Stimulated activated CD8-positive, alpha-beta memory T cell treated with anti-CD3 and anti-CD28 coated beads, Interleukin-7, amount 100 ng/mL, for 1 hour (primary cell): ENCODE measurements at regions not wholly inside any gene's neighbourhood (a gene's known extent, or its start where the extent isn't known, plus 50 kb on each side); places are given as distances from the start of the nearest gene placed in this dataset.

Source experiments
- DNase-seq, 2 donors: peaks; one replicate each; pipeline ENCODE4 v3.0.0-alpha.2; 2020; ENCODE audit warnings: low read depth in 2 of 2

GRCh38 chr3:107992976-107993684 is 97.7 kb downstream of the CD47 start:
- DNase-seq, result no peak

GRCh38 chr3:107990926-107991325 is 99.9 kb downstream of the CD47 start:
- no peak for DNase-seq

GRCh38 chr3:107990433-107990832 is 100.4 kb downstream of the CD47 start:
- DNase-seq, result no peak

- DNase-seq, result no peak
These were observed 101.2 kb downstream of the CD47 start for GRCh38 chr3:107989661-107990060.

GRCh38 chr3:107988460-107989175 is 102.2 kb downstream of the CD47 start:
- DNase-seq, result no peak

GRCh38 chr3:107987036-107987939 is 103.5 kb downstream of the CD47 start:
- no peak for DNase-seq

GRCh38 chr3:107986505-107986904 is 104.3 kb downstream of the CD47 start:
- DNase-seq, result no peak

GRCh38 chr3:107985496-107985895 is 105.3 kb downstream of the CD47 start:
- DNase-seq, result no peak

GRCh38 chr3:107983247-107983646 is 107.6 kb downstream of the CD47 start:
- DNase-seq, result no peak

GRCh38 chr3:107982165-107982564 is 108.7 kb downstream of the CD47 start:
- DNase-seq, result no peak

- DNase-seq, result no peak
These were observed 109.2 kb downstream of the CD47 start for GRCh38 chr3:107981471-107982111.

GRCh38 chr3:107979538-107979937 is 111.3 kb downstream of the CD47 start:
- DNase-seq, result no peak

GRCh38 chr3:107978131-107979055 is 112.4 kb downstream of the CD47 start:
- DNase-seq, result no peak

- no peak for DNase-seq
These were observed 113.4 kb downstream of the CD47 start for GRCh38 chr3:107977221-107978130.

GRCh38 chr3:107976202-107976800 is 114.5 kb downstream of the CD47 start:
- DNase-seq, result no peak

- DNase-seq, result no peak
These were observed 115.2 kb downstream of the CD47 start for GRCh38 chr3:107975529-107976201.

- DNase-seq, result no peak
These were observed 116.9 kb downstream of the CD47 start for GRCh38 chr3:107973961-107974360.

- no peak for DNase-seq
These were observed 117.7 kb downstream of the CD47 start for GRCh38 chr3:107973152-107973551.
